Hepatocyte (in vitro differentiated cells): ENCODE measurements at regions not wholly inside any gene's neighbourhood (a gene's known extent, or its start where the extent isn't known, plus 50 kb on each side); places are given as distances from the start of the nearest gene placed in this dataset.

Experiments used
- DNase-seq: peaks from one replicate; pipeline ENCODE4 v3.0.0-alpha.2; 2016; ENCODE audit warnings: low spot score
- H2AFZ ChIP-seq: fragments of 200-600 bp; sonication (generic); 2 replicates; pipeline ENCODE4 v1.6.0; 2016; ENCODE audit warnings: antibody characterized with exemption, mild to moderate bottlenecking
- H3K27ac ChIP-seq: fragments of 200-600 bp; sonication (generic); 2 replicates; pipeline ENCODE4 v1.5.1; 2016; ENCODE audit warnings: mild to moderate bottlenecking
- H3K27me3 ChIP-seq: fragments of 200-600 bp; sonication (generic); 2 replicates; pipeline ENCODE4 v1.6.1; 2016
- H3K36me3 ChIP-seq: fragments of 200-600 bp; sonication (generic); replicated peaks from 2 replicates; pipeline ENCODE4 v1.5.1; 2016; ENCODE audit warnings: low read depth; ENCODE audit not compliant: insufficient read depth
- H3K4me1 ChIP-seq: fragments of 200-600 bp; sonication (generic); 2 replicates; pipeline ENCODE4 v1.5.1; 2016; ENCODE audit warnings: mild to moderate bottlenecking, moderate library complexity; ENCODE audit not compliant: insufficient read depth
- H3K4me2 ChIP-seq: fragments of 200-600 bp; sonication (generic); 2 replicates; pipeline ENCODE4 v1.6.0; 2016
- H3K4me3 ChIP-seq: fragments of 200-600 bp; sonication (generic); 2 replicates; pipeline ENCODE4 v1.5.1; 2016; ENCODE audit warnings: mild to moderate bottlenecking
- H3K79me2 ChIP-seq: fragments of 200-600 bp; sonication (generic); 2 replicates; pipeline ENCODE4 v1.6.0; 2017; ENCODE audit warnings: mild to moderate bottlenecking
- H3K9me2 ChIP-seq: fragments of 200-600 bp; sonication (generic); replicated peaks from 2 replicates; pipeline ENCODE4 v1.6.0; 2017; ENCODE audit warnings: mild to moderate bottlenecking; ENCODE audit not compliant: insufficient read depth
- H3K9me3 ChIP-seq: fragments of 200-600 bp; sonication (generic); 2 replicates; pipeline ENCODE4 v1.5.1; 2016; ENCODE audit warnings: low read depth, mild to moderate bottlenecking
- H4K20me1 ChIP-seq: fragments of 200-600 bp; sonication (generic); 2 replicates; pipeline ENCODE4 v1.6.0; 2016; ENCODE audit warnings: mild to moderate bottlenecking; ENCODE audit not compliant: insufficient read depth, poor library complexity, severe bottlenecking
- EZH2 ChIP-seq: fragments of 200-600 bp; sonication (generic); IDR thresholded peaks from 2 replicates; pipeline ENCODE4 v1.6.1; 2016; ENCODE audit warnings: antibody characterized with exemption, mild to moderate bottlenecking, borderline replicate concordance
- EZH2phosphoT487 ChIP-seq: fragments of 200-600 bp; sonication (generic); IDR thresholded peaks from one replicate; pipeline ENCODE4 v1.6.1; 2018; ENCODE audit warnings: antibody characterized with exemption, mild to moderate bottlenecking, low read depth, moderate library complexity; ENCODE audit not compliant: unreplicated experiment, severe bottlenecking
- WGBS: methylation state at CpG from one replicate; pipeline ENCODE4 v1.1.6; 2016; ENCODE audit warnings: low lambda C conversion rate; ENCODE audit errors: missing lambda C conversion rate; 5-methylcytosine and 5-hydroxymethylcytosine counted together
- TF ChIP-seq, protein P1 (sequence below): fragments of 200-600 bp; sonication (generic); IDR thresholded peaks from 2 replicates; pipeline ENCODE4 v1.5.1; 2016; ENCODE audit warnings: antibody characterized with exemption, mild to moderate bottlenecking; ENCODE audit not compliant: poor library complexity

DNA sequence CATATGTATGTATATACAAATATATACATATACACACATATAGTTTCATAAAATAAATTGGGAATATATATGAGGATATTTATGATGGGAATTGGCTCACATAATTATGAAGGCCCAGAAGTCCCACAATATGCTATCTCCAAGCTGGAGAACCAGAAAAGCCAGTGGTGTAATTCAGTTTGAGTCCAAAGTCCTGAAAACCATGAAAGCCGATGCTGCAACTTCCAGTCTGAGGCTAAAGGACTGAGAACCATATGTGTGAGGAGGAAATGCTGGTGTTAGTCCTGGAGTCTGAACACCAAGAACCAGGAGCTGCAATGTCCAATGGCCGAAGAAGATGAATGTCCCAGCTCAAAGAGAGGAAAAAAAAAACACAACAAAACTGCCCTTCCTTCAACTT lies 65.5 kb upstream of the PRKD1 start:
- H4K20me1 ChIP-seq = no peaks in the 10 kb centered on the region
- no peaks in the 10 kb centered on the region for H3K36me3 ChIP-seq
- no peaks in the 10 kb centered on the region for H3K9me2 ChIP-seq
- H3K79me2 ChIP-seq = no peaks in the 10 kb centered on the region
- no peaks in the 10 kb centered on the region for H3K9me3 ChIP-seq
- no peak overlapping the region for H3K4me2 ChIP-seq
- no peak overlapping the region for H3K27ac ChIP-seq
- peak; percentile 44 for DNase-seq
- H2AFZ ChIP-seq = no peak overlapping the region
- WGBS = 77% methylated on average over 2 of the region's 2 CpGs
- H3K4me3 ChIP-seq = no peak overlapping the region
- TF ChIP-seq EZH2phosphoT487 (no peak), EZH2 (no peak)
- TF ChIP-seq, protein P1, sequence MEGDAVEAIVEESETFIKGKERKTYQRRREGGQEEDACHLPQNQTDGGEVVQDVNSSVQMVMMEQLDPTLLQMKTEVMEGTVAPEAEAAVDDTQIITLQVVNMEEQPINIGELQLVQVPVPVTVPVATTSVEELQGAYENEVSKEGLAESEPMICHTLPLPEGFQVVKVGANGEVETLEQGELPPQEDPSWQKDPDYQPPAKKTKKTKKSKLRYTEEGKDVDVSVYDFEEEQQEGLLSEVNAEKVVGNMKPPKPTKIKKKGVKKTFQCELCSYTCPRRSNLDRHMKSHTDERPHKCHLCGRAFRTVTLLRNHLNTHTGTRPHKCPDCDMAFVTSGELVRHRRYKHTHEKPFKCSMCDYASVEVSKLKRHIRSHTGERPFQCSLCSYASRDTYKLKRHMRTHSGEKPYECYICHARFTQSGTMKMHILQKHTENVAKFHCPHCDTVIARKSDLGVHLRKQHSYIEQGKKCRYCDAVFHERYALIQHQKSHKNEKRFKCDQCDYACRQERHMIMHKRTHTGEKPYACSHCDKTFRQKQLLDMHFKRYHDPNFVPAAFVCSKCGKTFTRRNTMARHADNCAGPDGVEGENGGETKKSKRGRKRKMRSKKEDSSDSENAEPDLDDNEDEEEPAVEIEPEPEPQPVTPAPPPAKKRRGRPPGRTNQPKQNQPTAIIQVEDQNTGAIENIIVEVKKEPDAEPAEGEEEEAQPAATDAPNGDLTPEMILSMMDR = no peak
- H3K27me3 ChIP-seq = no peaks in the 10 kb centered on the region
- H3K4me1 ChIP-seq = no peaks in the 10 kb centered on the region

DNA sequence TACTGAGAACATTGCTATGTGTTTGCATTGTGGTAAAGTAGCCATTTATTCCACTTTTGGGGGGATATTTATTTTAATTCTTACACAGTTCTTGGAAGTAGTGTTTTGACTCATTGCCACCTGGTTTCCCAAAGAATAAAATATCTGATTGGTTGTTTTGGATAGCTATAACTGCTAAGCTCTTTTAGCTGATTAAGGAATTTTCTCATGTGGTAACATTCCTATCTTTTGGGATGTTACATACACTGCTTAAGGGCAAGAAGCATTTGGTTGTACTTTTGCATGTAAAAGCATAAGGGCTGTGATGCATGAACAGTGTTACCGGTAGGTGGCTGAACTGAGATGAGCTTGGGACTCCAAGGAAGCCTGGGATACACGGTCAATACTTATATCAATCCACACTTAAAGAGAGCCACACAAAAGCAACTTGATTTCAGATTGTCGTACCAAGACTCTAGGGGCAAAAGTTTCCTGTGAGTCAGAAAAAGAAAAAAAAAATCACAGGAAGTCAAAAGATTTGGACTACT lies 71.4 kb upstream of the PRKD1 start:
- H3K27me3 ChIP-seq = no peaks in the 10 kb centered on the region
- no peak for DNase-seq

DNA sequence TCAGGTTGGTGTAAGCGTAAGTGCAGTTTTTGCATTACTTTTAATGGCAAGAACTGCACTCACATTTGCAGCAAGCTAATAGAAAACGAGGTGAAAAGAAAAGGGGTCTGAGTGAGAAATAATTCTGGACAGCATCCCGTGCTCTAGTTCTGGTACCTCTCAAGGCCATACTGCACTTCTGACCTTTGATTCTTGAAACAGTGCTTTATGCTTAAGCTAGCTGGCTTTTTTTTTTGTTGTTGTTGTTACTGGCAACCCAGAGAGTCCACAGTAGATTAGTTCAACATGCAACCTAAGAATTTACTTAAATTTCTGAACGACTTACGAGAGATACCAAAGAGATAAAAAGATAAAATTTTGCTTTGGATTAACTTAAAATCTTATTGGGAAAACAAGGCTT lies 75.2 kb upstream of the PRKD1 start:
- 67% methylated on average over 5 of the region's 5 CpGs for WGBS
- no peak overlapping the region for H2AFZ ChIP-seq
- H3K9me3 ChIP-seq = no peaks in the 10 kb centered on the region
- no peaks in the 10 kb centered on the region for H3K9me2 ChIP-seq
- no peaks in the 10 kb centered on the region for H4K20me1 ChIP-seq
- H3K27me3 ChIP-seq = no peaks in the 10 kb centered on the region
- no peaks in the 10 kb centered on the region for H3K36me3 ChIP-seq
- no peak overlapping the region for H3K27ac ChIP-seq
- no peaks in the 10 kb centered on the region for H3K79me2 ChIP-seq
- H3K4me2 ChIP-seq = no peak overlapping the region
- peaks cover 8% of the 10 kb centered on the region for H3K4me1 ChIP-seq
- TF ChIP-seq EZH2 = no peak
- TF ChIP-seq, protein P1 = no peak
- TF ChIP-seq EZH2phosphoT487 = no peak
- H3K4me3 ChIP-seq = no peak overlapping the region
- DNase-seq = no peak

More for the DNA sequence above, 71.4 kb upstream of the PRKD1 start:
- Histone ChIP-seq H2AFZ (no peak overlapping the region), H3K27ac (no peak overlapping the region), H3K4me2 (no peak overlapping the region), H4K20me1 (no peaks in the 10 kb centered on the region), H3K36me3 (no peaks in the 10 kb centered on the region), H3K4me3 (no peak overlapping the region), H3K4me1 (peaks cover 8% of the 10 kb centered on the region), H3K9me3 (no peaks in the 10 kb centered on the region), H3K79me2 (no peaks in the 10 kb centered on the region), H3K9me2 (no peaks in the 10 kb centered on the region)
- no peak for TF ChIP-seq EZH2phosphoT487
- no peak for TF ChIP-seq EZH2
- WGBS = 48% methylated on average over 3 of the region's 3 CpGs

DNA sequence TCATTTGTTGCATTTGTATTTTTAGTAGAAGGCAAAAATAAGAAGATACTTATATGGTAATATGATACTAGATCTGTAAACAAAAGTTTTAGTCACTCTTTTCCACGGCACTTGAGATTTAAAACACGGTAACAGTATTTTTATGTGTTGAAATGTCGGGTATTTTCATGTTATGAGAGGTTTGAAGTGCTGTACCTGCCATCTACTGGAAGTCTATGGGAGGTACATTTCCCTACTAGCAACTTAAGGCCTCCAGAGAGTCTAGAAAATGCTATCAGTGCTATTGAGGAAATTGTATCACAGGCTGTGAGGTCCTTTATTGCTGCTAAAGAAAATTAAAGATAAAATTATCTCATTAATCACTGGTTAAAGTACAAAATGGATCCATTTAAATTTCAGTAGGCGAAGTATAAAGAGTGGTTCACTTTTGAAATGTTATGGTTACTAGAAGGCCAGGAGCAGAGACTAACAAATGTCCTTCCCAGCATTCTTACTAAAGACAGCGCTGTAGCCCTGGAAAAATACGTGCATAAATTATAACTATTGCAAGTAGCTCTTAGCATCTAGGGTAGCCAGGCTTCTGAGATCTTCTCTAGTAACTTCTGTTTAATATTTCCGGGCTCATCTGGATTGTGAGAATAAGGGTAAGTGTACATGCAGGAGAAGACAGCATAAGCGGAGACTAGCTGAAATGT lies 77.6 kb upstream of the PRKD1 start:
- H4K20me1 ChIP-seq = no peaks in the 10 kb centered on the region
- DNase-seq = peak; percentile 68
- no peaks in the 10 kb centered on the region for H3K36me3 ChIP-seq
- no peaks in the 10 kb centered on the region for H3K79me2 ChIP-seq
- H3K27me3 ChIP-seq = no peaks in the 10 kb centered on the region
- no peaks in the 10 kb centered on the region for H3K9me2 ChIP-seq
- H3K27ac ChIP-seq = no peak overlapping the region
- no peaks in the 10 kb centered on the region for H3K9me3 ChIP-seq
- peaks cover 8% of the 10 kb centered on the region for H3K4me1 ChIP-seq
- H3K4me3 ChIP-seq = no peak overlapping the region
- TF ChIP-seq, protein P1 = peak; percentile 90
- no peak for TF ChIP-seq EZH2phosphoT487
- H2AFZ ChIP-seq = no peak overlapping the region
- WGBS = 42% methylated on average over 8 of the region's 8 CpGs
- peak overlapping the region; percentile 59 for H3K4me2 ChIP-seq
